GM04504 (cell line): ENCODE measurements at regions not wholly inside any gene's neighbourhood (a gene's known extent, or its start where the extent isn't known, plus 50 kb on each side); places are given as distances from the start of the nearest gene placed in this dataset.
"Not testable (repeated sequence)": the region's sequence is repeated elsewhere in the genome, so short reads cannot be mapped to it uniquely, and the experiment has no call there.

Experiments used
- DNase-seq: peaks from one replicate; pipeline ENCODE4 v3.0.0-alpha.2; 2012; ENCODE audit warnings: low read depth

DNA sequence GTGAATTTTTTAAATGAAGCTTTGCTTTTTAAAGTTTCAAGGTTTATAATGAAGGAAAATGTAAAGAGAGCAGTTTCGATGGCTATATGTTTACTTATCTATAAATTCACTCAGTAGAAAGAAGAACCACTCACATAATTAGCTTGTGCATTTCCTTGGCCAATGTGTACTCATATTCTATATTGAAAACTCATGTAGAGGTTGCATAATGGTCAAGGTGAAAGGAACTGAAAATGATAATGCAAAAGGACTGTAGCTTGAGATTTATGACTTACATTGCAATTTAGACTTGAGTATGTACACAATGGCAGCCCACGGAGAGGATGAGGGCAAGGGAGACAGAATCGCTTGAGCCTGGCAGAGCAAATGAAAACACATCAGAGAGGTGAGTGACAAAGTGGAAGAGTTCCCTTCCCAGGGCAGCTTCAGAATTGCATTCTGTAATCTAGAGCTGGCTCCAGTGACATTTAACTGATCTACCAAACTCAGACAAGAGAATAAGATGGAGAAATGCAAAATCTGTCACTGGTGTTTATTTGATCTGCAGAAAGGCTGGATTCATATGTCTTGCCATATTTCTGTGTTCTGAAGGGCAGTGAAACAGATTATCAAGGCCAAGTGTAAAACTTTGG, 191.8 kb downstream of the TMEM200A start:
- no peak for DNase-seq

DNA sequence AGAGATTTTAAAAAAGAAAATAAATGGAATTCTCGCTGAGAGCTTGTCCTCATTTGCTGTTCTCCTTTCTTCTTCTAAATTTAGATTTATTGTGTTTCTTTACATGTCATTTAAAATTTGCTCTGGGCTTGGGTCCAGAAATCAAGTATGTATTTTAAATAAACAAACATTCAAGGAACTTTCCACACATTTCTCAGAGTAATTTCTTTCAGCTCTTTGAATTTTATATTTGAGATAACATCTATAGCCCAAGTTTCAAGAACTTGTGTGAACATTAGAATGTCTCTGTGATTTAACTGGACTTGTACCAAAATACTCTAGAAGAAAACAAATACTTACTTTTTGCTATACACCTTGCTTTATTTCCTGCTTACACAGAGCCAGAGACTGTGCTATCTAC, 192.3 kb downstream of the TMEM200A start:
- no peak for DNase-seq

GRCh38 chr6:130559166-130559565, 193.3 kb downstream of the TMEM200A start:
- no peak for DNase-seq

- DNase-seq: no peak
Observed at GRCh38 chr6:130560231-130560630, 194.4 kb downstream of the TMEM200A start.

DNA sequence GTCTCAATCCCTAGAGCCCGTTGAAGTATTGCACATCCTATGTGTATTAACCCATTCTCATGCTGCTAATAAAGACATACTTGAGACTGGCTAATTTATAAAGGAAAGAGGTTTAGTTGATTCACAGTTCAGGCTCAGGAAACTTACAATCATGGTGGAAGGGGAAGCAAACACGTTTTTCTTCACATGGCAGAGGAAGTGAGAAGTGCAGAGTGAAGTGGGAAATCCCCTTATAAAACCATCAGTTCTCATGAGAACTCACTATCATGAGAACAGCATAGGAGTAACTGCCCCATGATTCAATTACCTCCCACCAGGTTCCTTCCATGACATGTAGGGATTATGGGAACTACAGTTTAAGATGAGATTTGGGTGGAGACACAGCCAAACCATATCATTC, 195.3 kb downstream of the TMEM200A start:
- DNase-seq: not testable (repeated sequence)

GRCh38 chr6:130565696-130566095, 199.9 kb downstream of the TMEM200A start:
- no peak for DNase-seq

DNA sequence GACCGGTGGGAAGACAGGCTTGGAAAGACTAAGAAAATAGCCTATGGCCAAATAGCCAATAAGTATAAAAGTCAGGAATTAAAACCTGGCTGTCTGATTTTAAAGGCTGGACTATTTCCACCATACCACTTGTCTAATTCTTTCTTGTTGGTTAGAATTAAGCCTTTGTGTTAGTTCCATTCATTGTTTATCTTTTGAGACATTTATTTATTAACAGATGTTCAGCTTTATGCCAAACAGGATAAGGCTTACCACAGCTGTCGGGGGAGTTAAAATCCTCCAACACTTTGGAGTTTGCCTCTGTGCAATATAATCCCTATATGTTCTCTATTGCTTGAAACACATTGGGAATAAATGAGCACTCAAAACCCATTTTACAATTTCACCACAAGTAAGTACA, 208.3 kb downstream of the TMEM200A start:
- DNase-seq: no peak

DNA sequence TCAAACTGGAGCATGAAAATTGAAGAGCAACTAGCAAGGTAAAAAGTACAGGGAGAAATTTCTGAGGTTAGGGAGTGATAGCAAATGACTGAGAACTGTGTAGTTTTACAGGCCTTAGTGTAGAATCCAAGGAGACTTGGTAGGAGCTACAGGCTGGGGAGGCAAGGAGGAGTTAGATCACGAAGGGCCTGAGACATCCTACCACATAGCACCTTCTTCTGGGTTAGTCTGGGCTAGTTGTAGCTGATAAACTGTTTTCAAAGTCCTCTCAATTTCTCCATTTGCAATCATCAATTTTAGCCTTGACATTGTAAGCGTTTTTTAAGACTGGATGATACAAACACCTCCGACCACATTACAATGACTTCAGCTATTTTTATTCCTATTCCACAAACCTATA, 209.7 kb downstream of the TMEM200A start:
- no peak for DNase-seq

GRCh38 chr6:130575971-130576370, 210.2 kb downstream of the TMEM200A start:
- no peak for DNase-seq

GRCh38 chr6:130577178-130577919, 211.5 kb downstream of the TMEM200A start:
- DNase-seq: no peak

DNA sequence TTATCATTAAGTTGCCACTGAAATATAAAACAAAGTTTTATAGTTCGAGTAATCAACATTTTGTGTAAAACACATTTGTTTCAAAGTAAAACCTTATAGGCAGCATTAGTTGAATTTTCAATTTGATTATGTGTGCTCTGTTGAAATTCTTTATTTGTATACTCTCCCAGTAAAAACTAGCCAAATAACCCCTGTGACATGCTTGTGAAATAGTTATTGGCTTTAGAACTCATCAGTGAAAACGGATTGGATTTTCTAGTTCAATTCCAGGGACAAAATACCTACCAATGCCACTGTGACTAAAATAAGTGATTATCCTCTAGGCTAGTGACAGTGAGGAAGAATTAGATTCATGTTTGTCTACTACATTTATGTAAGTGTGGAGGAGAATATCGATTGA, 212.9 kb downstream of the TMEM200A start:
- no peak for DNase-seq

DNA sequence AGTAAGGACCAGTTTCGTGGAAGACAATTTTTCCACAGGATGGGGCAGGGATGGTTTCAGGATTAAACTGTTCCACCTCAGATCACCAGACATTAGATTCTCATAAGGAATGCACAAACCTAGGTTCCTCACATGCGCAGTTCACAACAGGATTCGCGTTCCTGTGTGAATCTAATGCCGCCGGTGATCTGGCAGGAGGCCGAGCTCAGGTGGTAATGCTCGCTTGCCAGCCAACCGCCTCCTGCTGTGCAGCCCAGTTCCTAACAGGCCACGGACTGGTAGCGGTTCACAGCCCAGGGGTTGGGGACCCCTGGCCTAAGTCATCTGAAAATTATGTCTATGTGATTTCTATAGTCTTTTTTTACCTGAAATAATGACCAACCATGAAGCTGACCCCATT, 217.5 kb downstream of the TMEM200A start:
- DNase-seq: no peak

GRCh38 chr6:130585587-130585986, 219.8 kb downstream of the TMEM200A start:
- DNase-seq: no peak

DNA sequence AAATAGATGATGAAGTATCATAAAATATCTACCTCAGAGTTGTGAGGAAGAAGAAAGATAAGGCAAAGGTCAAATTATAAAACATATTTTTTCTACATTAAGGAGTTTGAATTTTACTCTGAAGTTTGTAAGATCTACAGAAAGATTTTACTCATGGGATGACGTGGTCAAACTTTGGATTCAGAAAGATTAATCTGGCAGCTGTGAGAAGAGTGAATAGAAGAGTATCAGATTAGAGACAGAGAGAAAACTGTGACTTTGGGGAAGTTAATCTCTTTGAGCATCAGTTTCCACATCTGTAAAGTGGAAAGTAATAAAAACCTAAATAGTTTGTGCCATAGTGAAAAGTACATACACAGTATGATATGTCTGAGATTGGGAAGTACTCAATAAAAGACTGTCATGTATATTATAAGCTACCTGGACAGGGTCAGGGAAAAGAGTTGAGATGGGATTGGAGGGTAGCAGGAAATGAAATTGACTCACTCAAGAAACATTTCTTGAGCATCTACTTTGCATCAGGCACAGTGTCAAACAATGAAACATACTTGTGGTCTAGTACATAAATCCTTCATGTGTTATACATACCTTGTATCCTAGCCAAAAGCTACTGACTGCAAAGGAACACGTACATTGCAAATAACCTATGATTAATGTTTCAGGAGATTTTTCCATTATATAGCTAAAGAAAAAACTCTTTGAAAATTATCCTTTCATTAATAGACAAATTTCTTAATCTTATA, 222.1 kb downstream of the TMEM200A start:
- peak; percentile 43 for DNase-seq

- no peak for DNase-seq
Observed at GRCh38 chr6:130593200-130593599, 227.4 kb downstream of the TMEM200A start.

DNA sequence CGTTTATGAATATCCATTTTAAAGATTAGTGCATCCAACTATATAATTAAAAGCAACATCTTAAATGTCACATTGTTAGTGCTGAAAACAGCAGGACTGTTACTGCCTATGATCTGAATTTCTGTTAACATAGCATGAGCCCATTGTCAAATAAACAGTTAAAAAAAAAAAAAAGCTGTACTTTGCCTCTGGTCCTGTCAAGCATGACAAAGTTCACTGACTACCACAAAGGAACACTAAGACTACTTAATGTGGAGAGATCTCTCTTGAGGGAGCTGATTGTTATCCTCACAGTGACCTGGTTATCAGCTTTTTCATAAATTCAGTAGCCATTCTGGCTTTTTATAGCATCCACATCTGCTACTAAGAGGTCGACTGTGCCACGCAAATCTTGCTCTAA, 228.1 kb downstream of the TMEM200A start:
- DNase-seq: no peak

DNA sequence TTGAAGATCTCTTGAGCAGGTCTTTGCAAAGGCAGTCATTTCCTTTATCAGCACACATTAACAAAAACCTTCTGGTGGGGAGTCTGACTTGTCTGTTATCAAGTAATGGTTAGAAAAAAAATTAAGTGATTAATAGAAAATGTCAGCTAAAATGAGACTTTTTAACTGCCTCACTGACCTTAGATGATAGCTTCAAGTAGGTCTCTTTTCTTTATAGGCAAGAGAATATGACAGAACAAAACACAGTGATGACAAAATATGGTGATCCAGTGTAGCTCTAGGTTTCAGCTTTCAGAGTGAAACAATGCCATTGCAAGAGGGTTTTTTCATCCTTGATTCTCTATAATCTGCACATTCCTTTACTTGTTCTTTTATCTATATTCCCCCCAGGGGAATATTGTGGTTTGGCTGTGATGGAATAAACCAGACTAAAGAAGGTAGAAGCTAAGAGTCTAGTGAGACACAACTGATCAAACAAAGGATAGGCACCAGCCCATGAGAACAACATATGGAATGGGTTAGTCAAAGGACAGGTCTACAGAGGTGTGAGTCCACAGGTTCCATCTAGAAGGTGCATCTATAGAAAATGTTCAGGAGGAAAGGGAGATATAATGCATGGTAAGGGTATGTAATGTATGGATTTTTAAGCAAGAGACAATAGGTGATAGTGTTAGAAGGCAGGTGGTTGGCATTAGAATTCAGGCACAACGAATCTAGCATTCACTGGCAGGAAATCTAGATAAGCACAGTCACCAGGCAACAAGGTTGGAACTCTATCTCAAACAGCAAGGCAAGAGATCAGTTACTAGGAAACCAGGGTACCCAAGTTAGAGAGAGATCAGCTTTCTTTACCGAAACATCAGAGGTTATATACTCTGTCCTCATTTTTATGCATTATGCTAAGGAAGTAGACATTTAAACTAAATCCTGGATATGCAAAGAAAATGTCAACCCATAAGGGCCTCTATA, 228.9 kb upstream of the SMLR1 start:
- no peak for DNase-seq

GRCh38 chr6:130600880-130601341, 226.3 kb upstream of the SMLR1 start:
- peak; percentile 87 for DNase-seq

GRCh38 chr6:130602151-130602770, 224.9 kb upstream of the SMLR1 start:
- peak; percentile 93 for DNase-seq

DNA sequence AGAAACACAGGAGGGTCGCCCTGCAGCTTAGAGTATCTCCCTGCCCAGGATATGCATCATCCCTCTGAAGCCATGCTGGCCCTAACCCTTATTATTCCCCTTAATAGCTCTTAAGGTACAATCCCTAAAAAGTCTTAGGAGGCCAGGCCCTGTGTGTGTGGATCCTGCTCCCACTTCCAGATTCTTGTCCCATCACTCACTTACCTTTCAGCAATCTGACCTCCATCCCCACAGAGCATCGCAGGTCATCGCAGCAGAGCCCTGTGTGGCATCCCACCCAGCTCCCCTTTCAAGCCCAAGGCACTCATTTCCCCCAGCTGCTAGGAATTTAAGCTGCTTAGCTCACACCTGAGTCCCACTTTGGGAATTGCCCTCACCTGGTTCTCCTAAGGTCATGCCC, 223.8 kb upstream of the SMLR1 start:
- no peak for DNase-seq

GRCh38 chr6:130604841-130605399, 222.3 kb upstream of the SMLR1 start:
- DNase-seq: no peak
